PC-9 (cell line): ENCODE measurements at regions not wholly inside any gene's neighbourhood (a gene's known extent, or its start where the extent isn't known, plus 50 kb on each side); places are given as distances from the start of the nearest gene placed in this dataset.

Source experiments
- CTCF ChIP-seq: fragments of 200-600 bp; sonication (generic); conservative IDR thresholded peaks from 2 replicates; pipeline ENCODE4 v1.6.1; 2017; ENCODE audit warnings: mixed run types, antibody characterized with exemption, mild to moderate bottlenecking, moderate library complexity
- EZH2 ChIP-seq: fragments of 200-600 bp; sonication (generic); IDR thresholded peaks from 2 replicates; pipeline ENCODE4 v1.8.0; 2017; ENCODE audit warnings: antibody characterized with exemption, low read depth

- TF ChIP-seq CTCF (no peak), EZH2 (no peak)
These were observed 340.1 kb upstream of the ESRRG start for GRCh38 chr1:217063172-217063908.
